Prostate gland (tissue), 2 donors: ENCODE measurements at regions not wholly inside any gene's neighbourhood (a gene's known extent, or its start where the extent isn't known, plus 50 kb on each side); places are given as distances from the start of the nearest gene placed in this dataset.

ENCODE experiments used
- POLR2AphosphoS5 ChIP-seq: sonication (generic); formaldehyde crosslinking; IDR thresholded peaks from one replicate; pipeline ENCODE4 v1.6.1; 2017; ENCODE audit warnings: antibody characterized with exemption
- TF ChIP-seq, protein P1 (sequence below), 4 experiments: fragments of 200-600 bp in 2 of 4; fragments of 450-650 bp in 2 of 4; sonication (generic) in 2 of 4; IDR thresholded peaks; 1 replicate in 3 of 4; 2 replicates in 1 of 4; pipeline ENCODE4 v1.5.1; 2016 to 2019; ENCODE audit warnings: antibody characterized with exemption in 4 of 4, mild to moderate bottlenecking in 2 of 4, moderate library complexity in 2 of 4

DNA sequence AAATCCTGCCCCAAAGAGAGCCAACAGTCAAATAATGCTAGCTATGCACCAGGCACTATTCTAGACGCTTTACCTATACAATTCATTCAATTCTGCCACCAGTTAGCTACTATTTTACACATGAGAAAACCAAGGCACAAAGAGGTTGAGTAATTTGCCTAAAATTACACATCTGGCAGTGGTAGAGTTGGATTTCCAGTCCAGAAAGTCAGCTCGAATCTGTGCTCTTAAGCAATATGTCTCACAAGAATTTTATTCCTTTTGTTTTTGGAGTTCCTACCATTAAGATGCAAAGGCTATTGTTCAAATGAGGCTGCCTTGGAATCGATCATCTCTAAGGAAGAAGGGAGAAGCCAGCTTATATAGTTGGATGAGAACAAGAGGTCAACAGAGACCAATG lies 256.9 kb upstream of the RASA1 start:
- TF ChIP-seq, protein P1, sequence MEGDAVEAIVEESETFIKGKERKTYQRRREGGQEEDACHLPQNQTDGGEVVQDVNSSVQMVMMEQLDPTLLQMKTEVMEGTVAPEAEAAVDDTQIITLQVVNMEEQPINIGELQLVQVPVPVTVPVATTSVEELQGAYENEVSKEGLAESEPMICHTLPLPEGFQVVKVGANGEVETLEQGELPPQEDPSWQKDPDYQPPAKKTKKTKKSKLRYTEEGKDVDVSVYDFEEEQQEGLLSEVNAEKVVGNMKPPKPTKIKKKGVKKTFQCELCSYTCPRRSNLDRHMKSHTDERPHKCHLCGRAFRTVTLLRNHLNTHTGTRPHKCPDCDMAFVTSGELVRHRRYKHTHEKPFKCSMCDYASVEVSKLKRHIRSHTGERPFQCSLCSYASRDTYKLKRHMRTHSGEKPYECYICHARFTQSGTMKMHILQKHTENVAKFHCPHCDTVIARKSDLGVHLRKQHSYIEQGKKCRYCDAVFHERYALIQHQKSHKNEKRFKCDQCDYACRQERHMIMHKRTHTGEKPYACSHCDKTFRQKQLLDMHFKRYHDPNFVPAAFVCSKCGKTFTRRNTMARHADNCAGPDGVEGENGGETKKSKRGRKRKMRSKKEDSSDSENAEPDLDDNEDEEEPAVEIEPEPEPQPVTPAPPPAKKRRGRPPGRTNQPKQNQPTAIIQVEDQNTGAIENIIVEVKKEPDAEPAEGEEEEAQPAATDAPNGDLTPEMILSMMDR (IDR thresholded peaks at IDR 0.05) = no peak
- no peak for TF ChIP-seq POLR2AphosphoS5
